Activated CD4-positive, alpha-beta memory T cell treated with anti-CD3 and anti-CD28 coated beads, Interleukin-2, amount 10 ng/mL, durations not matched to agents 7 days and 5 days (primary cell): ENCODE measurements at regions not wholly inside any gene's neighbourhood (a gene's known extent, or its start where the extent isn't known, plus 50 kb on each side); places are given as distances from the start of the nearest gene placed in this dataset.
"Not testable (repeated sequence)": the region's sequence is repeated elsewhere in the genome, so short reads cannot be mapped to it uniquely, and the experiment has no call there.

ENCODE experiments used
- CTCF ChIA-PET: fragments of 350-600 bp; sonication (Branson Sonifier 250); formaldehyde crosslinking; loops from one replicate; lab custom pipeline; 2021; ENCODE audit warnings: antibody characterized with exemption, inconsistent platforms; lab: Charles Lee
- POLR2A ChIA-PET: fragments of 350-600 bp; sonication (Branson Sonifier 250); formaldehyde crosslinking; loops from one replicate; lab custom pipeline; 2021; ENCODE audit warnings: antibody characterized with exemption; lab: Charles Lee
- DNase-seq: peaks from one replicate; pipeline ENCODE4 v3.0.0-alpha.2; 2020
- H3K27ac Mint-ChIP-seq: one replicate; pipeline ENCODE4 v1.8.0; 2021; ENCODE audit warnings: mild to moderate bottlenecking, mixed read lengths
- H3K27me3 Mint-ChIP-seq: one replicate; pipeline ENCODE4 v1.8.0; 2021; ENCODE audit warnings: mixed read lengths
- H3K36me3 Mint-ChIP-seq: one replicate; pipeline ENCODE4 v1.8.0; 2021; ENCODE audit warnings: low read depth, mixed read lengths
- H3K4me1 Mint-ChIP-seq: one replicate; pipeline ENCODE4 v1.8.0; 2021; ENCODE audit warnings: mixed read lengths
- H3K4me3 Mint-ChIP-seq: one replicate; pipeline ENCODE4 v1.8.0; 2021; ENCODE audit warnings: mild to moderate bottlenecking, mixed read lengths
- H3K9me3 Mint-ChIP-seq: one replicate; pipeline ENCODE4 v1.8.0; 2021; ENCODE audit warnings: mixed read lengths

- POLR2A ChIA-PET: no interaction called here
- Mint-ChIP-seq H3K4me3 (no peak overlapping the region), H3K36me3 (no peaks in the 10 kb centered on the region), H3K9me3 (no peaks in the 10 kb centered on the region), H3K27me3 (peaks cover 7% of the 10 kb centered on the region), H3K4me1 (no peaks in the 10 kb centered on the region), H3K27ac (no peak overlapping the region)
- CTCF ChIA-PET: interaction anchor here (0.6 to 1.5 kb wide), 2 partner anchors 115 to 137 kb away, joined by 3 to 5 read pairs; no protein-coding TSS in a partner anchor
- no peak for DNase-seq
Measured at GRCh38 chr5:38695021-38695958, 138.8 kb upstream of the LIFR start.

- POLR2A ChIA-PET: no interaction called here
- no peaks in the 10 kb centered on the region for H3K4me1 Mint-ChIP-seq
Measured at GRCh38 chr5:38697013-38697412, 140.6 kb upstream of the LIFR start.

GRCh38 chr5:38705529-38705928 lies 140.3 kb upstream of the OSMR start:
- H3K36me3 Mint-ChIP-seq, POLR2A ChIA-PET, H3K4me1 Mint-ChIP-seq, H3K4me3 Mint-ChIP-seq, H3K9me3 Mint-ChIP-seq, DNase-seq, CTCF ChIA-PET, H3K27ac Mint-ChIP-seq: not testable (repeated sequence)
- peaks cover 11% of the 10 kb centered on the region for H3K27me3 Mint-ChIP-seq

More at GRCh38 chr5:38697013-38697412, 140.6 kb upstream of the LIFR start:
- Mint-ChIP-seq H3K9me3 (no peaks in the 10 kb centered on the region), H3K27ac (no peak overlapping the region), H3K27me3 (peaks cover 7% of the 10 kb centered on the region), H3K36me3 (no peaks in the 10 kb centered on the region), H3K4me3 (no peak overlapping the region)
- CTCF ChIA-PET: no interaction called here
- no peak for DNase-seq

- peaks cover 11% of the 10 kb centered on the region for H3K27me3 Mint-ChIP-seq
- DNase-seq: no peak
- ChIA-PET CTCF (no interaction called here), POLR2A (no interaction called here)
- H3K27ac Mint-ChIP-seq: no peak overlapping the region
- no peaks in the 10 kb centered on the region for H3K36me3 Mint-ChIP-seq
- H3K9me3 Mint-ChIP-seq: no peaks in the 10 kb centered on the region
- H3K4me3 Mint-ChIP-seq: no peak overlapping the region
- no peaks in the 10 kb centered on the region for H3K4me1 Mint-ChIP-seq
Measured at GRCh38 chr5:38706376-38706775, 139.4 kb upstream of the OSMR start.

GRCh38 chr5:38707352-38708210 lies 138.2 kb upstream of the OSMR start:
- ChIA-PET POLR2A (no interaction called here), CTCF (no interaction called here)
- no peak overlapping the region for H3K4me3 Mint-ChIP-seq
- H3K9me3 Mint-ChIP-seq: no peaks in the 10 kb centered on the region
- no peaks in the 10 kb centered on the region for H3K36me3 Mint-ChIP-seq
- H3K4me1 Mint-ChIP-seq: no peaks in the 10 kb centered on the region
- no peak for DNase-seq
- no peak overlapping the region for H3K27ac Mint-ChIP-seq
- H3K27me3 Mint-ChIP-seq: peaks cover 10% of the 10 kb centered on the region

- CTCF ChIA-PET: interaction anchor here (1.1 kb wide), 1 partner anchor 268 kb away, joined by 3 read pairs; no protein-coding TSS in a partner anchor
Measured at GRCh38 chr5:38709678-38710306, 136.0 kb upstream of the OSMR start.

GRCh38 chr5:38710627-38711026 lies 135.2 kb upstream of the OSMR start:
- ChIA-PET CTCF (interaction anchor here (1.1 kb wide), 1 partner anchor 269 kb away, joined by 3 read pairs; no protein-coding TSS in a partner anchor), POLR2A (no interaction called here)
- no peaks in the 10 kb centered on the region for H3K27me3 Mint-ChIP-seq
- H3K36me3 Mint-ChIP-seq: no peaks in the 10 kb centered on the region
- no peak for DNase-seq
- no peak overlapping the region for H3K4me3 Mint-ChIP-seq
- H3K9me3 Mint-ChIP-seq: no peaks in the 10 kb centered on the region
- no peaks in the 10 kb centered on the region for H3K4me1 Mint-ChIP-seq
- no peak overlapping the region for H3K27ac Mint-ChIP-seq

More at GRCh38 chr5:38709678-38710306, 136.0 kb upstream of the OSMR start:
- no peak overlapping the region for H3K27ac Mint-ChIP-seq
- POLR2A ChIA-PET: no interaction called here
- H3K4me3 Mint-ChIP-seq: no peak overlapping the region
- DNase-seq: no peak
- no peaks in the 10 kb centered on the region for H3K9me3 Mint-ChIP-seq
- H3K27me3 Mint-ChIP-seq: no peaks in the 10 kb centered on the region
- no peaks in the 10 kb centered on the region for H3K4me1 Mint-ChIP-seq
- no peaks in the 10 kb centered on the region for H3K36me3 Mint-ChIP-seq

- H3K27ac Mint-ChIP-seq: no peak overlapping the region
- H3K36me3 Mint-ChIP-seq: no peaks in the 10 kb centered on the region
- no peaks in the 10 kb centered on the region for H3K4me1 Mint-ChIP-seq
- POLR2A ChIA-PET: no interaction called here
- no peaks in the 10 kb centered on the region for H3K27me3 Mint-ChIP-seq
- H3K9me3 Mint-ChIP-seq: no peaks in the 10 kb centered on the region
- no peak for DNase-seq
- CTCF ChIA-PET: no interaction called here
- no peak overlapping the region for H3K4me3 Mint-ChIP-seq
Measured at GRCh38 chr5:38712391-38712790, 133.4 kb upstream of the OSMR start.

GRCh38 chr5:38714240-38714639 lies 131.6 kb upstream of the OSMR start:
- H3K4me3 Mint-ChIP-seq: no peak overlapping the region
- no peaks in the 10 kb centered on the region for H3K9me3 Mint-ChIP-seq
- POLR2A ChIA-PET: no interaction called here
- H3K27ac Mint-ChIP-seq: no peak overlapping the region
- CTCF ChIA-PET: no interaction called here
- DNase-seq: no peak
- no peaks in the 10 kb centered on the region for H3K4me1 Mint-ChIP-seq
- H3K36me3 Mint-ChIP-seq: no peaks in the 10 kb centered on the region
- H3K27me3 Mint-ChIP-seq: no peaks in the 10 kb centered on the region

GRCh38 chr5:38714703-38715355 lies 131.0 kb upstream of the OSMR start:
- H3K27me3 Mint-ChIP-seq: no peaks in the 10 kb centered on the region
- no peak for DNase-seq
- no peaks in the 10 kb centered on the region for H3K9me3 Mint-ChIP-seq
- POLR2A ChIA-PET: no interaction called here
- no peaks in the 10 kb centered on the region for H3K4me1 Mint-ChIP-seq
- no peak overlapping the region for H3K27ac Mint-ChIP-seq
- no peak overlapping the region for H3K4me3 Mint-ChIP-seq
- CTCF ChIA-PET: no interaction called here
- no peaks in the 10 kb centered on the region for H3K36me3 Mint-ChIP-seq

- Mint-ChIP-seq H3K4me3 (no peak overlapping the region), H3K27ac (no peak overlapping the region), H3K36me3 (no peaks in the 10 kb centered on the region), H3K4me1 (no peaks in the 10 kb centered on the region), H3K27me3 (no peaks in the 10 kb centered on the region), H3K9me3 (no peaks in the 10 kb centered on the region)
- POLR2A ChIA-PET: no interaction called here
- CTCF ChIA-PET: no interaction called here
- no peak for DNase-seq
Measured at GRCh38 chr5:38715696-38716095, 130.1 kb upstream of the OSMR start.

GRCh38 chr5:38716516-38716915 lies 129.3 kb upstream of the OSMR start:
- H3K9me3 Mint-ChIP-seq: no peaks in the 10 kb centered on the region
- no peak overlapping the region for H3K27ac Mint-ChIP-seq
- ChIA-PET POLR2A (no interaction called here), CTCF (no interaction called here)
- no peaks in the 10 kb centered on the region for H3K4me1 Mint-ChIP-seq
- H3K4me3 Mint-ChIP-seq: no peak overlapping the region
- no peak for DNase-seq
- H3K27me3 Mint-ChIP-seq: no peaks in the 10 kb centered on the region
- H3K36me3 Mint-ChIP-seq: no peaks in the 10 kb centered on the region
